Esophagus mucosa (tissue), 1 donor: ENCODE measurements at regions not wholly inside any gene's neighbourhood (a gene's known extent, or its start where the extent isn't known, plus 50 kb on each side); places are given as distances from the start of the nearest gene placed in this dataset.

Source experiments
- ATAC-seq: fragments of 200-7000 bp; cut with Tn5 transposase; one replicate; pipeline ENCODE4 v1.9.1; 2020
- donor health status: DM: yes; HTN: yes; CAD: no.

DNA sequence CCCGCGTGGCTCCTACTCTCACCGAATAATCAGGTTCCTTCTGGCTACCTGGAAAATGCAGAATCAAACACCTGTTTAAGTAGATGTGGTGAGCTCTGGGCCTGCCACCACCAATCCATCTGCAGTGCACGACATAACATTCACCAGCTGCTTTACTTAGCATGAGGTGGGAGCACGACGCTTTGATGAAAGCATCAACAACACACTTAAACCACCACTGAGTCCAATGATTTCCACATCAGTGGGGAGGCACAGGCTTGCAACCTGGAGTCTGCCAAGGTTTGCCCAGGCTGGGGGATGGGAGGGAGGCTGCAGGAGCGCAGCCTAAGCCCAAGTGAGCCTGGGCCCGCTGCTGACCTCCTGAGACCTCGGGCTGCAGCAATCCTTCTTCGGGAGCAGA is 415.5 kb downstream of the MEIS1 start:
- no peak for ATAC-seq

DNA sequence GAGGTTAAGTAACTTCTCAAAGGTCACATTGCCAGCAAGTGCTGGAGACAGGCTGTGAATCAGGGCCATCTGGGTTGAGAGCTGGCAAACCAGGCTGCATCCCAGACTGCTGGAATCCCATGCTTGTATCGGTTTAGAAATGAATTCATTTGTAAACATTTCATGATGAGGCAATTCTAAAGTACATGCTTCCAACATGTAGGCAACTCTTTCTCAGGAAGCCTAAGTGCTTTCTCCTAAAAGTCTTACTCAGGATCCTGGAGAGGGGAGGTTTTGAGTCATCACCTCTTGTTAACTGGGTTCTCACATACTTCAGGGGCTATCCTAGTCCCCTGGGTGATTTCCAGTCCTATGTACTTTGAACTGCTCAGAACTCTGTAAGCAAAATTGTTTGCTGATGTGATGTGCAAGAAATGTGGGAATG is 416.5 kb downstream of the MEIS1 start:
- ATAC-seq: no peak

- ATAC-seq: no peak
These were observed 418.0 kb downstream of the MEIS1 start for GRCh38 chr2:66852953-66853352.

GRCh38 chr2:66853585-66853984 is 418.7 kb downstream of the MEIS1 start:
- no peak for ATAC-seq

DNA sequence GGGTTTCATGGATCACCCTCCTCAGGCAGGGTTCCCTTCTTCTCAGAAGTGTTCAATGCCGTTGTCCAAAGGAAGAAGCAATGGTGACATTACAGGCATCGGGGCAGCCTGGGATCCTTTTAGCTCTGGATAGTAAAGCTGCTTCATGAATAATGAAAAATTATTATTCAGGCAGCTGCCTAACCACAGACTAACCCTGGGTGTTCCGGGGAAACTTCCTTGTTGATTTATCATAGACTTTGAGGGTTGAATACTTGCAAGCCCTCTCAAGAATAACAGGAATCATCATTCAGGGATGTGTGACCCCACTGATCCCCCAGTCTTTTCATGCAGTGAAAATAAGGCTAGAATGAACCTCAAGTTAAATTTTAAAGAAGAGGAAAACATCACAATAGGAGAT is 419.4 kb downstream of the MEIS1 start:
- no peak for ATAC-seq

DNA sequence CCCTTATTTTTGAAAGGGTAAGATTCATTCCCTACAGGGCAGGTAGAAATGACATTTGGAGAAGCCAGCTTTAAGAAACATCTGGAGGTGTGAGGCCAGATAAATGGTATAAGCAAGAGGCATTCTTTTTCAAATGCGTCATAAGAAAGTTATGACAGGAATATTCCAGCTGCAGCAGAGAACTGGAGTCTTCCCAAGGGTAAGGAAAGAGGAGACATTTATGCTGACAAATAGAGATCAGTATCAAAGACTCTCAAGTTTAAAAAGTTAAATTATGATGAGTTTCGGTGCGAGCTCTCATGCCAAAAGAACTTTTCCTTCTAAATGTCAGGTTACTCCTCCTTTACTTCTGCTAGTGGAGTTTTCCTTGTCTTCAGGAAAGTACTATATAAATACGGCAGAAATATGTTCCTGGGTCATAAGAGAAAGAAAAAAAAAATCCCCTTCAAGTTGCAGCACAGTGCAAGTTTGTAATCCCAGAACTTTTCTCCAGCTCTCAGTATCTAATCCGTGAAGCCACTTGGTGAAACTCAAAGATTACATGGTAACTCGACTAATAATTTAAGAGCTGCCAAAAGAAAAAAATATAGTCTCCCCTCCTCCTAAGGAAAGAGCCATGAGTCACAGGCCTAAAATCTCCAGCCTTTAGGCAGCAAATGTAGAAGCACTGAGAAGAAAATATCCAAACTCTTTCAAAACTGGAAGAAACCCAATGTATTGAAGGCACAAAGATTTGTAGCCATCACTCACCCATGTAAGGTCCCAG is 428.1 kb downstream of the MEIS1 start:
- no peak for ATAC-seq

DNA sequence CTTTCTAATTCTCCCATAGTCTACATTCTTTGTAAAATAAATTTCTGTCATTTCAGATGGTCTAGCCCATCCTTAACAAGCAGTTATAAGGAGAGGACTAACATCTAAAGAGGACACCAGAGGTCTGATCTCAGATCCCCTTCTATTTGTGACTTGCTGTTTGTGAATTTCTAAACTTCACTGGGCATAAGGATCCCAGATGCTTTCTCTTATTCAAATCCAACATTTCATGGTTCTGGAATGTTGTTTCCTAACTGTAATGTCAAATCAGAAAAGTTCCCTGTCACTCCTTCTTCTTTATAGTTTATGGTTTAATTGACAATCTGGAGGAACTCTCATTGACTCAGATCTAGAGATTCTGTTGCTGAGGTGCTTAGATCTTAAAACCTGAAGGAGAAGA is 430.2 kb downstream of the MEIS1 start:
- ATAC-seq: no peak

DNA sequence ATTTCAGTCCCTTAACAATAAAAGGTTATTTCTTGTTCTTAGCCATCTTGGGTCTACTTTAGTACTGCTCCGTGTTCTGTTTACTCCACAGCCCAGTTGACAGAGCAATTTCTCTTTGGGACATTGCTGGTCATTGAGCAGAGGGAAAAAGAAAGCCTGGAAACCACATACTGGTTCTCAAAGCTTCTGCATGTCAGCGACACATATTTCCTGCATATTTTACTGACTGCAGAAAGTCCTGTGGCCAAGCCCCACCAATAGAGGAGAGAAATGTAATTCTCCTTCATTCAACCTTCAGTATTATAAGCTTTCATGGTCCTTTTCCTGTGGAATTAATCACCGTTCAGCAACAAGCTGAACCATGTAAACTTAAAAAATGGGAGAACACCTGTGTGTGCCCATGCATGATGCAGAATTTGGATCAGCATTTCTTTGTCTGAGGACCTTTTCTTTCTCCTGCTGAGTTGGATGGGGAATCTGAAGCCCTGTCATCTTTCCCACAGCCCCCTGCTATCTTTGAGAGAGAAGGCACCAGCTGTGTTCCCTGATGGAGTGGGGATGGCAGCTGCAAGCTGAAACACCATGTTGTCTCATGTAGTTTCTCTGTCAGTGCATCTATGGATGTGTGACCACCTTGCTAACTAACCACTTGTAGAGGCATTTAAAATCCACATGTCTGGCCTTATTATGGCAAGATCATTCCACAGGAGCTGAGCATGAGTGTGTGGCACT is 431.6 kb downstream of the MEIS1 start:
- no peak for ATAC-seq

DNA sequence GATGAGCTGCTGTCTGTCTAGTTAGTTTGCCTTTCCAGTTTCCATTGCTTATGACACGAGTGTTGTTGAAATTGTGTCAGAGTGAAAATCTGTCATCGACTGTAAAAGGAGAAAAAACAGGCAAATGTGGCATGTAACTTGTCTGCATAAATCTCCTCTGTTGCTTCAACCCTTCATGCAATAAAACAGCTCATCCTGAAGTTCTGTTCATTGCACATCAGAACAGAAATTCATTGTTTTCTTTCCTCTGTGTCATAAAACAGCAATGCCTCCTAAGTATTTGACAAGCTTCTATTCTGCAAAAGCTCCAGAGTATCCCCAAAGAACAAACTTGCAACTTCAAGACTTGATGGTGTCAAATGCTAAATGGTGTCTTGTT is 432.1 kb downstream of the MEIS1 start:
- no peak for ATAC-seq

- ATAC-seq: no peak
These were observed 434.2 kb downstream of the MEIS1 start for GRCh38 chr2:66869076-66869475.

GRCh38 chr2:66872081-66872985 is 437.4 kb downstream of the MEIS1 start:
- no peak for ATAC-seq

DNA sequence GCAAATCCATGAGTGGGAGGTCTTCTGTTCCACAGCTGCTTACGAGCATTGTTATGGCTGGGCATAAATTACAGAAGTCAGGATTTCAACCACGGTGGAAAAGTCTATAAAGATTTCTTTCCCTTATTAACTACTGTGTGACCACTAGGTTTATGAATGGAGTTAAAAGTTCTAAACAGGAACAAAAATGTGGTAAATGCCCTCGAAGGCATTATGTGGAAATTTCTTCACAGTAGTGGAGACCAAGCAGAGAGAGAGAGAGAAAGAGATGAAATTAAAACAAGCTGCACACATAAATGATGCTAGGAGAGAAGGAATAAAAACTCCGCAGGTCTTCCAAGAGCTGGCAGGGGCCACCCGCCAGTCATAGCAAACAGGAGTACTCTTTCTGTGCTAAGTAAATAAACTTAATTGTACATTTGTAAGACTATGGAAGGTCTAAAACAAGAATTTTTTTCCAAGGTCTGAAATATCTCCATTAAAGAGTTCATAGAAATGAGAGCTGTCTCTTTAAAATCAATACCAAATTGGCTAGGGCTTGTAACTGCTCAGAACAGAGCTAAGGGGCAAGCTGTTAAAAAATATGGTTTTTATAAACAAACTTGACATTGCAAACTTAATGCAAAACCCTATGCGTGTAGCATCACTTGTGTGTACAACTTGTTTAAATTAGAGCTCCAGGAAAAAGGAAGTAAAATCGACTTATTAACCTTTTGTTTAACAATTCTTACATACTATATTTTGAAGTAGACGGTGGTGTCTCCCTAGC is 438.2 kb downstream of the MEIS1 start:
- ATAC-seq: no peak

- no peak for ATAC-seq
These were observed 439.5 kb downstream of the MEIS1 start for GRCh38 chr2:66874411-66874810.

DNA sequence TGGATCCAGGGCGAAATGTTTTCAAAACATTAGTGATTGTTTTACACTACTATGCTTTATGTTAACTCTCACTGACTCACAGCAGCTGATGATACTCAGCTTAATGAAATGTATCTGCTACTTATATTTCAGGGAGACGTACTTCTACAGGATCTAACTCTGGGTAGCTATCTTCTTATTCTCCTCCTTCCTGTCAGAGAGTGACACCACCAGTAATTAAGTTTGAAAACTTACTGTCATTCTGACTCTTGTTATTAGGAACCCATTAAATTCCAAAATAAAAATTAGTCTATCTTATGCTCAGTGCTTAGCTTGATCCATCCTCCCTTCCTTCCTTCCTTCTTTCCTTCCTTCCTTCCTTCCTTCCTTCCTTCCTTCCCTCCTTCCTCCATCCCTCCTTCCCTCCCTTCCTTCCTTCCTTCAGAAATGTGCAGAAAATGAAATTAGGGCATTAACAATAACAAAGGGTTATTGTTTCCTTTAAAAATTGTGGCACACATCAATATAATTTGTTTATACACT is 441.1 kb downstream of the MEIS1 start:
- ATAC-seq: no peak

DNA sequence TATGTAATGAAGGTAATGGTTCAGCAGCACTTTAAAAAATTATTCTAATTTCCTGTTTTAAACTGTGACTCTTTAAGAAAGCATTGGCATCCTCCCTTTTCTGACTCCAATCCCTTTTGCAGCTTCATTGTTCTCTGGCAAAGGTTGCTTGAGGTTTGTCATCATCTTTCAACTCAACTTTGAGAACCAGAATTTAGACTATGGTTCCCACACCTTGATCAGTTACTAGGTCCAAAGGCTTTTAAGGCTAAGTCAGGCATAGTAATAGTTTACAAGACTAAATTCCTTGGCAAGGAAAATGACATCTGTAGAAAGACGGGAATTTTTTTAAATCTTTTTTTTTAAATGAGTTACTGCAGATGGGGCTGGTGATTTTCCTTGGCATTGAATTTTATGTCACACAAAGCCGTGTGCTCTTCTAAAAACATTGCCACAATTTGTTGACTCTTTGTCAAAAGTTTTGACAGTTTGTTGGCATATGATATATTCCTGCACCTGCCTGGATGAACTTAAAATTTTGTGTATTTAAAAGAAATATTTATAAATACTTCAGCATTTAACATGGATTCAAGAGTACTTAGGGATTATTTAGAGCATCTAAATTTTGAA is 451.0 kb downstream of the MEIS1 start:
- ATAC-seq: no peak

GRCh38 chr2:66888246-66888645 is 453.3 kb downstream of the MEIS1 start:
- no peak for ATAC-seq

DNA sequence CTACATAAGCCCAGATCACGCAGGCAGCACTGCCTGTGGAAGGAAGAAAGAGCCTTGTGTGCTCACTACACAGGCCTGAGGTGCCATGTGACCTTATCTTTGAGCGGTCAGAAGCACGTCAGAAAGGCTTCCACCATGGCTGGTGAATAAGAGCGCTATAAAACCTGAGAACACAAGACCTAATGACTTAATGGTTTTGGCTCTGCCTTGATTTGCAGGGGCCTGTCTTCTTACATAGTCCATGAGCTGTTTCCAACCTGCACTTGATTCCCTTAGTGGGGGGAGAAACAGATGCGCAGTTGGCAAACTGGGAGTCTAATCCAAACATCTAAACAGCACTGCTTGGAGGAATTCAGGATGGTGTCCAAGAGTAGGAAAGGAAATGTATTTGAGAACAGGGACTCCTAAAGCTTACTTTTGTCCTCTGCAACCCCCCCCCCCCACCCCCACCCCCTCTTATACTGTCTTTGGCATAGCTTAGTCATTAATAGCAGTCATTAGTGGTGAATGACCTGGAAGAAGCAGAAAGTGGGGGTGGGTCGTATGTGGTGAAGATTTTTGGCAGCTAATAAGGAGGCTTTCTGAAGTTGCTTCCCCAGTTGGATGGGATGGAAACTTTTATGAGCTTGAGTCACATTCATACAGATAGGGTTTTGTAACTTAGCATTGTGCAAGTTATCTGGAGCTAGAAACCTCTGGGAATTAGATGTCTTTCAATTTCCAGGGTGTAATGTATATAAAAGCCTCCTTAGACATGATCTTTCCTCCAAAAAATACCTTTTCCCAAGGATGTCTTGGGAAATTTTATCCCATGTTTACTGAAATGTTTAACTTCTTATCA is 454.1 kb downstream of the MEIS1 start:
- no peak for ATAC-seq

GRCh38 chr2:66889632-66889882 is 454.6 kb downstream of the MEIS1 start:
- no peak for ATAC-seq

DNA sequence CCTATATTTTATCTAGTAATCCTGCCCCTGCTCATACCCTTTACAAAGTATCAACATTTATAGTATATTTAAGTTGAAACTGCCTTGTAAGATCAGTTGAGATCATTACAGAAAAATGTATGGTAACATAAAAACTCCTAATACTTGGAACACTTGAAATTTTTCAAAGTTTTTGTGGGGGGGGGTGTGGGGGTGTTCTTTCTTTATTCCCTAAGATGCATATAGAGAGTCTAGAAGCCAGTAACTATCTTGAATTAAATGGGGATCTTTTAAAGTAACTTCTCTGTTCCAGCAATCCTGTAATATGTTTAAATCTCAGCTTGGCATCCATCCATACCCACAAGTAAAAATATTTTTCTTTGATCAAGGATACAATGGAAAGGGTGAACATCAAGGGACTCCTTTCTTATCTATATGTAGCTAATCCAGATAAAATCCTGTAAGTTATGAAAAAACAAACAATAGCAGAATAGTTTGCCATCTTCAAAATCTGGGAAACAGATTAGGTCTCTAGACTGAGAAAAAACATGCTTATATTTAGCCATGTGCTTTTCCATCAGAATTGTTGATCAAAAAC is 455.3 kb downstream of the MEIS1 start:
- no peak for ATAC-seq

DNA sequence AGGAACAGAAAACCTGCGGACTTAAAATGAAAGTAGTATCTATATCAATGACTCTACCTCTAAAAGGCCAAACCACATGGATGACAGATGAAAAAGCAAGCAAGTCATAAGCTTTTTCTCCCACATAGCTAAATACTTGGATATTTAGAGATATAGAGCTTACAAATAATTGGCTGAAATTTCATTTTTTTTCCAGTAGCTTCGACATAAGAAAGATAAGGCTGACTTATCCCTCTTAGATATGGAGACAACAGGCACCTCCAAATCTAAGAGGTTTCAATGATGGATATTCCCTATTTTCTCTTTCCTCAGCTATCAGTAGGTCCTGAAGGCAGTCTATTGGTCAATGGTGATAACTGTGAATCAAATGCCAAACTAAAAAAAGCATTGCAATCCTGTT is 460.3 kb downstream of the MEIS1 start:
- ATAC-seq: no peak

DNA sequence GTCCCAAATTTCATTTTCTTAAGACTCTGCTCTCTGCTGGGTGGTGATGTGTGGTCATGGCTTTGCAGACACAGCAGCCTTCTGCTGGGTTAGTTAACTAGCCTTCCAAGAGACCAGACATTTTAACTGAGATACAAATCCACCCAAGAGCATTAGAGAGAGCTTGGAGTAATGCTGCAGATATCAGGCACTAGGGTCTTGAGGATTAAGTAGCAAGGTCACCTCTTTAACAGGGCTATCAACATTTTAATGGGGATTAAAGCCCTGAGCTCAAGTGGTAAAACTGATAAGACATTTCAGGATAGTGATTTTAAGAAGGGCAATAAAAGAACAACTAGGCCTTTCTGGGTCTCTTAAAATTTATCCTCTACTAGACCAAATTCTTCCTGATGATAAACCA is 461.2 kb downstream of the MEIS1 start:
- ATAC-seq: no peak
